ENCODE measurements at regions not wholly inside any gene's neighbourhood (a gene's known extent, or its start where the extent isn't known, plus 50 kb on each side); places are given as distances from the start of the nearest gene placed in this dataset.
"Not testable (repeated sequence)": the region's sequence is repeated elsewhere in the genome, so short reads cannot be mapped to it uniquely, and the experiment has no call there.

DNA sequence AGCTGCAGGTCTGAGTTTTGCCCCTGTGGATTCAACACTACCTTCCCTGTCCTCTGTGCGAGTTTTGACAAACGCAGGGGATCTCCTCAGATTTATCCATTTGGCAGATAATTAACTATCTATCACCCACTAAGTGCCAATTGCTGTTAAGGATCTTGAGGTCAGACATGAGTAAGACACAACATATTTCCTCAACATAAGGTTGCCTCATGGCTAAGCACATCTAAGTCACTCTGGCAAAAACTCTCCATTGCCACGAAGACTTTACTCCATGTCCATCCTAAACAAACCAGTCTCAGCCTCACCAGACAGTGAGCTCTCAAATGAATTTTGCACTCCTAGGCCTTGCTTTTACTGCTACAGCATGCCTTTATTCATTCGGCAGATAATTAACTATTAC lies 408.4 kb downstream of the MAFB start:
- no peak for DNase-seq

- DNase-seq = no peak
Measured at GRCh38 chr20:40279390-40279789, 409.6 kb downstream of the MAFB start.

DNA sequence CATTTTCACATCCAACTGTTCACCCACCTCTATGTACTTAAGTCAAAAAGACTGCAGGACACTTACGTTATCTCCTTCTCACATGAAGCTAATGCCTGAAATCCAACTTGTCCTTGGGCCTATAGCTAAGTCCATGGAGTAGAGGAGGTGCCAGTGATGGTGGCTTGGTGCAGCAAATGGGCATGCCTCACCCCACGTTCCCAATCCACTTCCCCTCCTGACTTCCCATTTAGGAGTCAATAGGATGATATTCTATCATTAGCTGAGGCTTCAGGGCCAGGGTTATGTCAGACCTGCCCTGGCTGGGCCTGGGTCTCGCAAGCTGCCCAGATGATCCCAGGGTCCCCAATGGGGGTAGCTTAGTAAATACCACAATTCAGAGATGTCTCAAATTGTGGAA lies 410.4 kb downstream of the MAFB start:
- no peak for DNase-seq

- no peak for DNase-seq
Measured at GRCh38 chr20:40276301-40276700, 412.7 kb downstream of the MAFB start.

DNA sequence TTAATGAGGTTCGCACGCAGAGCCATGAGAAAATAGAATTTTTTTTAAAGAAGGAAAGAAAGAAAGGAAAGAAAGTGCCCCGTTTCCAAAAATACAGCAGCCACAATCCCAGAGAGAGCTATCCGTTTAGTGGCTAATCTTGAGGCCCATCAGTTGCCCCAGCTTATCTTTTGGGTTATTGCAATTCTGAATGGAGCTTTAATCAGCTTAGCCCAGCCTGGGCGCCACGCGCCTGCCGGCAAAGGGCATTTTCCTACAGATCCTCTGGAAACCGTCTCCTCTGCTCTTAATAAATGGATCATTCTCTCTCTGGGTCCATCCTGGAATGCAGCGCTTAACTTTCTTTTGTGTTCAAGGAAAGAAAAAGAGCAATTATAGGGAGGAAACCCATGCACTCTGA lies 413.3 kb downstream of the MAFB start:
- DNase-seq = no peak

DNA sequence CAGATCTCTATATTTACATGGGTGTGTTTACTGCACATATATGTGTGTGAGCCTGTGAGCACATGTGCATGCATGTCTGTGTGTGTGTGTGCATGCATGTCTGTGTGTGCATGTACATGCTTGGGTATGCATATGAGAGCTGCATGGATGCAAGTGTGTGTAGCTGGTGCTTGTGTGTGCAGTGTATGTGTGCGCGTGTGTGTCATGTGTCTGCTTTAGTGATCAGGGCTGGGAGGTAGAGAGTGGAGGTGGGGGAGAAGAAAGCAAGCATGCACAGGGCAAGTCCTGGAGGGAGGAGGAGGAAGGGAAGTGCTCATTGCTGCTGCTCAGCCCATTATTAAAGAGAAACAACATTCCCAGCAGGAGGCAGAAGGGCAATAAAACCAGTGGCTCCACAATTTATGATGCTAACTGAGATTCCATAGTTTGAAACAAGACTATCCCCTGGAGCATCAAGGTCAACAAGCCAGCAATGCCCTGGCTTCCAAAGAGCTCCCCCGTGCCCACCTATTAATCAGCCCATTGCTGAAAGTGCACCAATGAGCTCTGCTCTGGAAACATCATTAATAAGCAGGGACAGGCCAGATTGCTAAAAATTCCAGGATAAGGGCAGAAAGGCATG lies 414.0 kb downstream of the MAFB start:
- DNase-seq = no peak

- not testable (repeated sequence) for DNase-seq
Measured at GRCh38 chr20:40269274-40269673, 419.8 kb downstream of the MAFB start.

GRCh38 chr20:40268321-40269075 lies 420.5 kb downstream of the MAFB start:
- no peak for DNase-seq

- peak in 9 of 56 donors; percentile 1 to 28 (median 8) for DNase-seq
Measured at GRCh38 chr20:40265825-40266533, 423.1 kb downstream of the MAFB start.

GRCh38 chr20:40262219-40262618 lies 426.8 kb downstream of the MAFB start:
- DNase-seq = no peak

DNA sequence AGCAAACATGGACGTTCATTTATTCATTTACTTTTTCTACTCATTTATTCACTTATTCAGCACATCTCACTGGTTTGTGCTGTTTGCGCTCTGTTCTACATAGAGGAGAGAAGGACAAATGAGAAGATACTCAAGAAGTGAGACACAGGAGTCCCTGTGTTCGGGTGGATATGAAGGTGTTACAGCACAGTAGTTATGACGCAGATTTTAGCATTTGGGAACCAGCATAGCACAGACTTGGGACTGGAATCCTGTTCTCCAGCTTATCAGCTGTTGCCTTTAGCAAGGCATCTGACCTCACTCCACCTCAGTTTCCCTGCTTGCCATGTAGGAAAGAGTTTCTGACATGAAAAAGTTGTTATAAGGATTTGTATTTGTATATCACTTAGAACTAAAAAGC lies 430.1 kb downstream of the MAFB start:
- no peak for DNase-seq

DNA sequence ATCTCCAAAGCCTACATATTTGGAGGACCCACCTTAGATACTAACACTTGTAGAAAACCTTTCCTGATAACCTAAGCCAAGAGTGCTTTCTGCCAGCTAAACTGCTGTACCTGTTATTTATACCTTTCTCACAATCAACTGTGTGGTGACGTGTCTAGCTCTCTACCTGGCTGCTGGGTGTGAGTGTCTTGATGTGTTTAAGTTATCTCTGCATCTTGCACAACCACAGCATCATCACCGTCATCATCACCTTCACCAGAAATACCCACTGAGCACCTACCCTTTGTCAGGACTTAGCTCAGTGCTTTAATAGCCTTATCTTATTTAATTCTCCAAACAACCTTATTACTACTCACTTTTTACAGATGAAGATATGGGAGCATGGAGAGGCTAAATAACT lies 431.3 kb downstream of the MAFB start:
- no peak for DNase-seq

- DNase-seq = no peak
Measured at GRCh38 chr20:40255365-40255764, 433.7 kb downstream of the MAFB start.

GRCh38 chr20:40254023-40254772 lies 434.8 kb downstream of the MAFB start:
- DNase-seq = no peak

GRCh38 chr20:40251284-40251932 lies 437.6 kb downstream of the MAFB start:
- DNase-seq = peak in 1 of 56 donors; percentile 7

DNA sequence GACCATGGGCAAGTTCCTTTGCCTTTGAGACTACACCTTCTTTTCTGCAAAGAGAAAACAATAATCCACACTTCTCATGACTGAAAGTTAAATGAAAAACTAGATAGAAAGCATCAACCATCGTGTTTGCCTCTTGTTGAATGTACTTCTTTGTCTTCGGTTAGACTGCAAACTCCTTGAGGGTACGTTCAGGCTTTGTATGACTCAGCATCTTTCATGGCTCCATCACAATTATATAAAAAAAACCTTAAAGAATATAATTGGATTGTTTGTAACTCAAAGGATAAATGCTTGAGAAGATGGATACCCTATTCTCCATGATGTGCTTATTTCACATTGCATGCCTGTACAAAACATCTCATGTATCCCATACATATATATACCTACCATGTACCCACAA lies 439.2 kb downstream of the MAFB start:
- DNase-seq = no peak

DNA sequence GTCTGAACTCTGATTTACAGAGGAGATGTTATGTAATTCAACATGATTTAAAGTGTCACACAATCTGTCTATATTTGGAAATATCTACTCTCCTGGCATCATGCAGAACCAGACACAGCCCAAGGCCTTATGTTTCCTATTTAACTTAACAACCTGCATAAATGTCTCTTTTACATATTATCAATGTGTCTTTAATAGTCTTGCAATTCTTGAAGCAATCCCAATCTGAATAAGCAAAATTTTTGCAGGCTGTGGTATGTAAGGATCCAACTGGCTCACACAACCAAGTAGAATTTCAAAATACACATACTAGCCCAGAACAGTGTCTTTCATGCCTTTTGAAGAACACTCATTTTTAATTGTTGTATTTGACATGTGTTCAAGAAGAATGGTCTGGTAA lies 443.2 kb downstream of the MAFB start:
- no peak for DNase-seq

- DNase-seq = no peak
Measured at GRCh38 chr20:40244286-40244685, 444.8 kb downstream of the MAFB start.

- no peak for DNase-seq
Measured at GRCh38 chr20:40241596-40242343, 447.3 kb downstream of the MAFB start.

GRCh38 chr20:40238511-40238910 lies 450.5 kb downstream of the MAFB start:
- DNase-seq = no peak

- DNase-seq = no peak
Measured at GRCh38 chr20:40234593-40234992, 454.4 kb downstream of the MAFB start.

Data from nucleus accumbens (tissue), 56 donors.